Femur (tissue), 1 donor: ENCODE measurements at regions not wholly inside any gene's neighbourhood (a gene's known extent, or its start where the extent isn't known, plus 50 kb on each side); places are given as distances from the start of the nearest gene placed in this dataset.

Experiments used
- DNase-seq: peaks from one replicate; pipeline ENCODE4 v3.0.0-alpha.2; 2017

GRCh38 chr1:240001177-240001740, 90.4 kb upstream of the FMN2 start:
- no peak for DNase-seq

- no peak for DNase-seq
These were observed 87.5 kb upstream of the FMN2 start for GRCh38 chr1:240004086-240004749.

- DNase-seq, result no peak
These were observed 85.6 kb upstream of the FMN2 start for GRCh38 chr1:240005997-240006650.

GRCh38 chr1:240008298-240008697, 83.4 kb upstream of the FMN2 start:
- no peak for DNase-seq

- no peak for DNase-seq
These were observed 77.6 kb upstream of the FMN2 start for GRCh38 chr1:240014051-240014450.

- no peak for DNase-seq
These were observed 73.1 kb upstream of the FMN2 start for GRCh38 chr1:240018617-240019016.

DNA sequence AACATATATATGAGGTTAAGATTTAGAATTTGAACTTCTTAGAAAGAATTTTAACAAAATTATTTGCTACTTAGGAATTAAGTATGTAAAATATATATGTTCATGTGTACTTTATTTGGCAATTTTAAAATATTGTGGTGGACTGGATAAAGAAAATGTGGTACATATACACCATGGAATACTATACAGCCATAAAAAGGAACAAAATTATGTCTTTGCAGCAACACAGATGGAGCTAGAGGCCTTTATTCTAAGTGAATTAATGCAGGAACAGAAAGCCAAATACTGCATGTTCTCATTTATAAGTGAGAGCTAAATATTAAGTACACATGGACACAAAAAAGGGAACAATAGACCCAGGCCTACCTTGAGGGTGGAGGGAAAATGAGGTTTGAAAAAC, 72.2 kb upstream of the FMN2 start:
- no peak for DNase-seq

DNA sequence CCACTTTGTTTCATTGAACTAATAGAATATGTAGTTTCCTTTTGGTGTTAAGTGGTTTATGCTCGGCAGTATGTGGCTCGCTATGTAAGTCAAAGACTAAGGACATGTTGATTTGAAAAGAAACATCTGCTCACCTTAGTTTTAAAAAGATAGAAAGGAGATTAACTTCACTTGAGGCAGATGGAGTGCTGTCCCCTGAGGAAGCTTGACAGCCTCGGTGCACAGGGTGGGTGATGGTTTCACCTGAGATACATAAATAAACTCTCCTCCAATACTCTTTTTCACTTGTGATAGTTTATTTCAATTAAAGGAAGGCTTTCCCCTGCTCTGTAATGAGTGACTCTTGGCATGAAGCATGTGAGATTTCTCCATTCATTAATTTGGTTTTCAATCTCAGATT, 70.8 kb upstream of the FMN2 start:
- no peak for DNase-seq

DNA sequence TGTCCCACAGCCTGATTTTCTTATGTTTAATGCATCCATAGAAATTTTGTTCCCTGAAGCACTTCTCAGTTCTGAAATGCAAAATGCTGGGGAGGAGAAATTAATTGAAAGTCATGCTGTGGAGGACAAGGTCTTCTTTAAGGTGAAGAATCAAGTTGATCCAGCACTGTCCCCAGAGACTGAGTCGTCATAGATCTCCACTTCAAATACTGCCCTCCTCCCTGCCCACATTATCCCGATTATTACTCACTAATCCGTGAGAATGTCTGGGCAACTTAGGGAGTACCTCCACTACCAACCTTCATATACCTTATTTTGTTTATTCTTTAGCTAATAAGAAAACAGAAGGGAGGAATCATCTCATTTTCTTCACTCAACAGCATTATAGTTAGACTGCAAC, 70.0 kb upstream of the FMN2 start:
- DNase-seq, result no peak

- DNase-seq, result peak; percentile 27
These were observed 64.6 kb upstream of the FMN2 start for GRCh38 chr1:240027059-240027462.

- DNase-seq, result no peak
These were observed 62.3 kb upstream of the FMN2 start for GRCh38 chr1:240029418-240029817.

DNA sequence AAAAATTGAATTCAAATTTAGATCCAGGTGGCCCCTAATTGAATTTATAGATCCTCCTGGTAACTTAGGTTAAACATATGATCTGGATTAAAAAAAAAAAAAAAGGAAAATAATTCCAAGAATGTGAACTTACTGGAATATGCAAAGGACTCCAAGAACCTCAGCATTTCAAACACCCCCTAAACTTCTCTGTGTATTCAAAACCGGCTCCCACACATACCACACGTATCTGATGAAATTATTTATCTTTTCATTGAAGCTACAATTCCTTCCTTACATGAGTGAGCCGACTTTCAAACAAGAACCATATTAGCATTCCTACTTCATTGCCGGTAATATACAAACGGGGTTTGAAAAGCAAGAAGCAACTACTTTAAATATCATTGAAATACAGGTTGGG, 61.4 kb upstream of the FMN2 start:
- DNase-seq, result no peak

GRCh38 chr1:240031009-240031408, 60.7 kb upstream of the FMN2 start:
- no peak for DNase-seq

DNA sequence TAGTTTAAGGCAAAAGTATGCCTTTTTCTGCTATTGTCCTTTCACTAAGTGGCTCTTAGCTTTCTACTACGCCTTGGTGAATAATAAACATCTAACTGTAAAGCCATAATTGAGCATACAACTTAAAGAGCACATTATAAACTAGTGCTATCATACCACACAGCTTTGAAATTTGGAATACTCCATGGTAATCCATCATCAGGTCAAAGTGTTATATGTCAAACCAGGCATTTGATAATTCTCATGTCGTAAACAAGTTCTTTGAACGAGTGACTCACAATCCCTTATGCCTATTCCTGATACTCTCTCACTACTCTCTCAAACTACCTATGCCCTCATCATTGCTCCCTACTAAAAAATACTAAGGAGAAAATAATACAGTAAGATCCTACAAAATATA, 60.3 kb upstream of the FMN2 start:
- no peak for DNase-seq

- no peak for DNase-seq
These were observed 58.3 kb upstream of the FMN2 start for GRCh38 chr1:240033406-240033805.

DNA sequence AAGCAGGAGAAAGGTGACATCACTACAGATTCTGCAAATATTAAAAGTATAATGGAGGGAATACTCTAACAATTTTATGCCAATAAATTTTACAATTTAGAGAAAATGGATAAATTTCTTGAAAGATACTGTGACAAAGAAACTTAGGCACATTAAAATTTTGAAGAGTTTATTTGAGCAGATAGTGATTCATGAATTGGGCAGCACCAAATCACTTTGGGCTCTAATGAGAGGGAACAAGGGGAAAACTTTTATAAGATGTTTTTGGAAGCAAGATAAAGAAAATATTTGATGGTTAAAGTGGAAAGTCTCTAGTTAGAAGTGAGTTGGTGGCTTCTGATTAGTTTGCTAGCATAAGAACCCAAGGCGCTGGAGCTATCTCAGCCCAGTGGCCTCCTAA, 55.2 kb upstream of the FMN2 start:
- DNase-seq, result no peak
